Memory B cell (primary cell): ENCODE measurements at regions not wholly inside any gene's neighbourhood (a gene's known extent, or its start where the extent isn't known, plus 50 kb on each side); places are given as distances from the start of the nearest gene placed in this dataset.

ENCODE experiments used
- ATAC-seq: fragments of 150-1000 bp; cut with Tn5 transposase; 2 replicates; pipeline ENCODE4 v1.10.0; 2021; ENCODE audit warnings: low read depth, mild to moderate bottlenecking, moderate library complexity
- DNase-seq, 2 donors: peaks; one replicate each; pipeline ENCODE4 v3.0.0; 2022; ENCODE audit warnings: low spot score in 2 of 2
- H3K27ac Mint-ChIP-seq: one replicate; pipeline ENCODE4 v1.8.0; 2022; ENCODE audit warnings: mild to moderate bottlenecking, moderate library complexity, mixed read lengths
- H3K27me3 Mint-ChIP-seq: one replicate; pipeline ENCODE4 v1.8.0; 2022; ENCODE audit warnings: mixed read lengths
- H3K36me3 Mint-ChIP-seq: one replicate; pipeline ENCODE4 v1.8.0; 2022; ENCODE audit warnings: mild to moderate bottlenecking, mixed read lengths
- H3K4me1 Mint-ChIP-seq: one replicate; pipeline ENCODE4 v1.8.0; 2022; ENCODE audit warnings: mixed read lengths
- H3K4me3 Mint-ChIP-seq: one replicate; pipeline ENCODE4 v1.8.0; 2022; ENCODE audit warnings: mild to moderate bottlenecking, moderate library complexity, mixed read lengths
- H3K9me3 Mint-ChIP-seq: one replicate; pipeline ENCODE4 v1.8.0; 2022; ENCODE audit warnings: mixed read lengths

DNA sequence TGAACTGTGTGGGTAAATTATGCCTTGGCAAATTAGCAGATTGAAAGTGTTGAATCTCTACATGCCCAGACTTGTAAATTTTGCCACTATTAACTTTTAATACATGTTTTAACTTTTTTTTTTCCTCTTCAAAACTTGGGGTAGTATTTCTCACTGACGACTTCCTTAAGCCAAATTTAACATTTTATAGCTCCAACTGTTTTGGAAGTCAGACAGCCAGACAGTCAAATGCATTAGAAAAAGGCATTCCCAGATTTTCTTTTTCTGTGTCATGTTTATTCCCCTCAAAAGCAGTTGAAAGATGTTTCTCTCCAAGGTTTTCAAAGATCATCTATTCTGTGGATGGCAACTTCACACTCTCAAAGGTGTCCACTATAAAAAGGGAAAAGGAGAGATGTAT, 226.8 kb upstream of the FN1 start:
- no peak overlapping the region for H3K27ac Mint-ChIP-seq
- no peak for ATAC-seq
- H3K4me1 Mint-ChIP-seq = no peaks in the 10 kb centered on the region
- DNase-seq = no peak
- H3K27me3 Mint-ChIP-seq = peaks cover 9% of the 10 kb centered on the region
- H3K9me3 Mint-ChIP-seq = no peaks in the 10 kb centered on the region
- no peak overlapping the region for H3K4me3 Mint-ChIP-seq
- no peaks in the 10 kb centered on the region for H3K36me3 Mint-ChIP-seq

DNA sequence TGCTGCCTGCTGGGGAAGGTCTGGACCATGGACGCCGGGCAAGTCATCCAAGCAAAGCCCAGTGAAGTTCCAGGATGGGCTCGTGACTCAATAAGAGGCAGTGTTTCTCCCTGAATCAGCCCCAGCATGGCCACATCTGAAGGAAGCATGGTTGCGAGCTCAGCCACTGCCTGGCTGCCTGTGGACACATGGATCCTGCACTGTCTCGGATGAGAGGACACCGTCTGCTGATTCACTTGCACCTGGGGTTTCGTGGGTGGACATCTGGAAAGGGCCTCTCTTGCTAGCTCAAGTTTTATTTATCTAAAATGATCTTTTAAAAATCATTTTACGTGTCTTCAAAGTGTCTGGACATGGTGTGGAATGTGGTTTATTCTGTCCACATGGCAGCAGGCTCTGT, 224.8 kb upstream of the FN1 start:
- no peaks in the 10 kb centered on the region for H3K36me3 Mint-ChIP-seq
- no peaks in the 10 kb centered on the region for H3K9me3 Mint-ChIP-seq
- H3K27ac Mint-ChIP-seq = no peak overlapping the region
- H3K4me3 Mint-ChIP-seq = no peak overlapping the region
- DNase-seq (no peak), ATAC-seq (no peak)
- H3K27me3 Mint-ChIP-seq = peaks cover 7% of the 10 kb centered on the region
- H3K4me1 Mint-ChIP-seq = no peaks in the 10 kb centered on the region

DNA sequence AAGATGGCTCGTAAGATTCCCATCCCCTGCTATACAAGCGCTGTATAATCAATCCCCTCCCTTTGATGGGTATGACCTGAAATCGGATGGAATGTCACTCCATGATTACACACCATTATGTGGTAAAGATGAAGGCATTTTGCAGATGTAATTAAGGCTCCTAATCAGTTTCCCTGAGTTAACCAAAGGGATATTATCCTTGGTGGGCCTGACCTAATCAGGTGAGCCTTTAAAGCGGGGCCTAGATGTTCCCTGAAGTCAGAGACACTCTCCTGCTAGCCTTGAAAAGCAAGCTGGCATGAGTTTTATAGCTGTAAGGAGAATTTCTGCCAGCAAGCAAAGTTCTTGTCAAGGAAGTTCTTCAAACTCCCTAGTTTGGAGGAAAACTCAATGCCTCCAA, 223.8 kb upstream of the FN1 start:
- ATAC-seq = no peak
- Mint-ChIP-seq H3K27me3 (peaks cover 6% of the 10 kb centered on the region), H3K9me3 (no peaks in the 10 kb centered on the region), H3K4me3 (no peak overlapping the region), H3K4me1 (no peaks in the 10 kb centered on the region), H3K27ac (no peak overlapping the region), H3K36me3 (no peaks in the 10 kb centered on the region)
- DNase-seq = no peak

DNA sequence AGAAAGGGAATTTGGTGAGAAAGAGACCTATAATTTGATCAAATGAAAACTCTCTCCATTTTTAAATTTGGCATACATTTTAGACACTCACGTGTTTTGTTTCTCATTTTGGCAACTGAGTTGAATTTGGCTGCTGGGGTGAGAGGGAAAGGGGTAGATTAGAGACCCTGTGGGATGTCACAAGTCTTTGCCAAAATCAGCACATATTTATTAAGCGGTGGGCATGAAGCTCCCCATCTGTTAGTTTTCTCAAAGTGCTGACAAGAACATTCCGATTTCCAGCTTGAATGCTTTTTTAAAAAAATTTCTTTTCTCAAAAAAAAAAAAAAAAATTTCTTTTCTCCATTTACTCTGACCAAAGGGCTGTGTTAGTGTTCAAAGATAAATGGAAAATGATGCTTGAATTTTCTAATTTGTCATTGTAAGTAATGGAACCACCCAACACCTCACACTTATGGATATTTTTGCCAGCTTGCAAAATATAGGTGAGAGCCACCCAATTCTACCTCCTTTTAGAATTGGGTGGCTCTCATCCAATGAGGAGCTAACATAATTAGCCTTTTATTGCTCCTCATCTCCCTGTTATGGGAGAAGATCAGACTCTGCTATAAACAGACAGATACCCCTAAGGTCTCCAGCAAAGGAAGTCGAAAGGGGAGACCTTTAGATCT, 222.9 kb upstream of the FN1 start:
- Mint-ChIP-seq H3K4me1 (no peaks in the 10 kb centered on the region), H3K36me3 (no peaks in the 10 kb centered on the region), H3K9me3 (no peaks in the 10 kb centered on the region), H3K27ac (no peak overlapping the region), H3K27me3 (peaks cover 4% of the 10 kb centered on the region), H3K4me3 (no peak overlapping the region)
- ATAC-seq (no peak), DNase-seq (no peak)

DNA sequence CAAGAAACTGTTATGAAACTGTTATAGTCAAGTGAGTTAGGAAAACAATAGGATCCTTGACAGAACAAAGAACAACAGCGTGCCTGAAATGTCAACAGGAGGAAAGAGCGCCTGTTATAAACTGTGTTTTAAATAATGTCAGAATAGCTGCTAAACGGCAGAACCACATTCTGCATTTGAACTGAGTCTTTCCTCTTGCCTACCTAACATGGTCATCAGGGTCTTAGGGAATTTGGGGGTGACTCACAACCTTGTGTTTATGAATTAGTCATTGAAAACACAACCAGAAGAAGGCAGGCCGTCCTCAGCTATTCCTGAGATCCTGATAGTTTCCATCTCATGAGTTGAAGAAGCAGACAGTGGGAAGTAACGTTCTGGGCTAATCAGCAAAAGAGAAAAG, 222.0 kb upstream of the FN1 start:
- DNase-seq = no peak
- H3K36me3 Mint-ChIP-seq = no peaks in the 10 kb centered on the region
- H3K4me1 Mint-ChIP-seq = no peaks in the 10 kb centered on the region
- no peaks in the 10 kb centered on the region for H3K9me3 Mint-ChIP-seq
- peaks cover 2% of the 10 kb centered on the region for H3K27me3 Mint-ChIP-seq
- no peak overlapping the region for H3K4me3 Mint-ChIP-seq
- H3K27ac Mint-ChIP-seq = no peak overlapping the region
- ATAC-seq = no peak

DNA sequence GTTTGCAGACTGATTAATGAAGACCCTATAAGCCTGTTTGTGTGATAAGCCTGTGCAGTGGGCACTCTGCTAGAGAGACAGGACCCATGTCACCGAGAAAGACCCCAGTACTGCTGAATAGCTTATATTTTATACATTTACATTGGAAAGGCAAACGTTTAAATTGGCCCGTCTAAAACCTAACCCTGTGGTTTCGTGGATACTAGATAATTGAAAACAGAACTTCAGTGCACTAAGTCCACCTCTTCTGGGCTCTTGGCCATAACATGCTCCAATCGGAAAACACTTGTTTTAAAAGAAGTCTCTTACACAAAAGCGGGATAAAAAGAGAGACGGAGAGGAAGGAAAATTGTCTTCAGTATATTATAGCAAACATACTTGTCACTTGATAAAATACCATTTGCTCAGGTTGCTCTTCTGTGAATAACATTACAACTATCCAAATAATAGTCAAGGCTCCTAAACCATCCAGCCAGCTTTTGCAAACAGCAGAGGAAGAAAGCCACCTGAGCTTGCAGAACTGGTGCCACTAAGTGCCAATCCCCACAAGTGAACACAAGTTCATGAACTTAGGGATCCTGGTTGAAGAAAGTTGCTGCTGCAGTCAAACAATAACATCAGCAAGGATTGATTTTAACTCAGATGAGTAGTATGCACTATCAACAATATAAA, 218.4 kb upstream of the FN1 start:
- Mint-ChIP-seq H3K36me3 (no peaks in the 10 kb centered on the region), H3K4me1 (no peaks in the 10 kb centered on the region), H3K27ac (no peak overlapping the region), H3K27me3 (peaks cover 5% of the 10 kb centered on the region), H3K4me3 (no peak overlapping the region), H3K9me3 (peaks cover 1% of the 10 kb centered on the region)
- no peak for DNase-seq
- no peak for ATAC-seq

DNA sequence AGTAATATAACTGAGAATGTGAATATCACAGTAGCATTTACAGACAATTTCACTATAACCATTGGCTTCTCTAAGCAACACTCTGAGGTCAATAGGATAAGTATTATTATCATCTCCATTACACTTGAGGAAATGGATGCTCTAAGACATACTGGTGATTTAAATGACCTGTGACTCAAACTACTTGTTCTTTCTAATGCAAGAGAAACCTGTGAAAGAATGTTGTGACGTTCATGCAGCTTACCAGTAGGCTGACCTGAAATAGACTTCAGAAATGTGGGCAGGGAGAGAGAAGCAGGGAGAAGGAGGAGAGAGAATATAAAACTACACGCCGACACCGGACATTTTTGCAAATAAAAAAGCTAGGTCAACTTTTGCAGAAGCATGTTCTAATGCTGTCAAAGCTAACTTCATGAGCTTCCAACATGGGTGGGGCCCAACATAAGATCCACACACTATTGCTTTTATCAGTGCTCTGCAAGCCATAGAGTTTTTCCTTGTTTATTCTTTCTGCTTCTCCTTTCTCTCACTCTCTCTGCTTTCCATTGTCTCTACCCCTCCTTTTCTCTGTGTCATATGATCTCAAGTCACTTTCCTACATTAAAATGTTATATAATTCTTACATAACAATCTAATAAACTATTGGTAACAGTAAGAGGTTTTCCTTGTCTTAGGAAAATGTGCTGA, 217.6 kb upstream of the FN1 start:
- no peak for ATAC-seq
- DNase-seq = no peak
- Mint-ChIP-seq H3K4me1 (no peaks in the 10 kb centered on the region), H3K36me3 (no peaks in the 10 kb centered on the region), H3K9me3 (peaks cover 1% of the 10 kb centered on the region), H3K27me3 (peaks cover 5% of the 10 kb centered on the region), H3K4me3 (no peak overlapping the region), H3K27ac (no peak overlapping the region)

DNA sequence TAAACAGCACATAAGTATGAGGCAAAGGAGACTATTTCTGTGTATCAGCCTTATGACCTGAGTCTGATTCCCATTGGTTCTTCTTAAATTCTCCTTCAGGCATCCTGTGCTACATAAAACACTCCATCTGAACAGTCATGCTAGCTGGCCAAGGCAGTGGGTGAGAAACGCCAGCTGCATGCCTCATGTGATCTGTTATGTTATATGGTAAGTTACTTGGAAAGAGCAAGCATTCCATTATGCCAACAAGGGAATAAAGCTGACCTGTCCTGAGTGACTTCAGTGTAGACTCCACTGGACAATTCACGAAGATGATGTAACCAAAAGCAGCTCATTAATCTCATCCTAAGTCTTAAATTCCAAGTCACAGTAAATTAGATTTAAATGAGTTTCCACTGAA, 216.5 kb upstream of the FN1 start:
- Mint-ChIP-seq H3K4me3 (no peak overlapping the region), H3K36me3 (no peaks in the 10 kb centered on the region), H3K27me3 (peaks cover 5% of the 10 kb centered on the region), H3K9me3 (peaks cover 1% of the 10 kb centered on the region), H3K4me1 (no peaks in the 10 kb centered on the region), H3K27ac (no peak overlapping the region)
- DNase-seq (no peak), ATAC-seq (no peak)

DNA sequence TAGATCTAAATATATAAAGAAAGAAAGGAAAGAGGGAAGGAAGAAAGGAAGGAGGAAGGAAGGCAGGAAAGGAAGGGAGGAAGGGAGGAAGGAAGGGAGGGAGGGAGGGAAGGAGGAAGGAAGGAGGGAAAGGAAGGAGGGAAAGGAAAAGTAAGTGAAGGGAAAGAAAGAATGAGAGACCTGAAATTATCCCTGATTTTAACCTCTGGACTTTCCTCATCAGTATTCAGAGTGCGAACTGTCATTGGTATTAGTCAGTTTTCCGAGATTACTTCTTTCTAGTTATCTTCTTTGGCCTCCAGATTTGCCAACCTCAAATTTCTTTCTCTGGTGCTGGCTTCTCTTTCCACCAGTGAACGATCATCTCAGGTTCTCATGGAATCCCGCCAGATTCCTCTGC, 215.5 kb upstream of the FN1 start:
- DNase-seq = no peak
- peaks cover 5% of the 10 kb centered on the region for H3K27me3 Mint-ChIP-seq
- no peak overlapping the region for H3K27ac Mint-ChIP-seq
- H3K9me3 Mint-ChIP-seq = peaks cover 1% of the 10 kb centered on the region
- no peaks in the 10 kb centered on the region for H3K36me3 Mint-ChIP-seq
- no peak overlapping the region for H3K4me3 Mint-ChIP-seq
- ATAC-seq = no peak
- no peaks in the 10 kb centered on the region for H3K4me1 Mint-ChIP-seq

DNA sequence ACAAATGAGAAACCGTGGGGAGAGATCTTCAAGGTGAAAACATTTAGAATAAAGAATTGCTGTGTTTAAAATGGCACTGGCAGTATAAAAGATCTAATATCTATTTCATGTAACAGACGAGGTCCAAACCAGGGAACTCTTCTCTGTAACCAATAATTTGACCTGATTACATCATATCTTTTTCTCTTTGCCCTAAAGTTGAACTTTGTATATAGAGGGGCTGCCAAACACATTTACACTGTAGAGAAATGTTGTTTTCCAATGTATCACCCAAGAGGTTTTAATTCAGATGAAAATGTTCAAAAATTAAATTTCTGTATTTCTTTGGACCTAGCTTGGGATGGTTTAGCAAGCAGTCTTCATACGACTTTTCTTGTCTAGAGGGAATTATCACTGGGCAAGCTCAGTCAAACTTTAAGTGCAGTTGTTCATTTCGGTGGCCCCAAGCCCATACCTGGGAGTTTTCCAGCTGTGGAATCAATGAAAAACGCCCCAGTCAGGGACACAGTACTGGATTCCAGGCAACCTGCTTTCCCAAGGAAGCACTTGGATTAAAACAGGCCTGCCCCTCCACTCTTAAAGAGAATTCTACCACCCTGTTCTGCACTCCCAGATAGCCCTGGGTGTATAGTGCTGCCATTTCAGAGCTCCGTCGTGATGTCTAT, 208.5 kb upstream of the FN1 start:
- Mint-ChIP-seq H3K27ac (no peak overlapping the region), H3K4me3 (no peak overlapping the region), H3K36me3 (no peaks in the 10 kb centered on the region), H3K9me3 (peaks cover 1% of the 10 kb centered on the region), H3K27me3 (peaks cover 4% of the 10 kb centered on the region), H3K4me1 (no peaks in the 10 kb centered on the region)
- DNase-seq (no peak), ATAC-seq (no peak)

DNA sequence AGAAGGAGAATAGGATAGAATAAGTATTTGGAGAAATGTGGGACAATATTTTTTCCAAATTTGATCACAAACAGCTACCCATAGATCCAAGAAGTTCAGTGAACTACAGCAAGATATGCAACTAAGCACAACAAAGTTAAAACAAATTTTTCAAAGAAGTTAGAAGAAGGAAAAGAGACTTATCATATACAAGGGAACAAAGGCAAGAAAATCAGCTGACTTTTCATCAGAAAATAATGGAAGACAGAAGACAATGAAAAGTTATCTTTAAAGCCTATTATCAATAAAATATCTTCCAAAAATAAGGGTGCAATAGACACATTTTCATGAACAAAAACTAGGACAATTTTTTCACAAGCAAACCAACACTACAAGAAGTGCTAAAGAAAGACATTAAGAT, 202.8 kb upstream of the FN1 start:
- ATAC-seq (no peak), DNase-seq (no peak)
- H3K9me3 Mint-ChIP-seq = peaks cover 18% of the 10 kb centered on the region
- H3K4me1 Mint-ChIP-seq = no peaks in the 10 kb centered on the region
- no peaks in the 10 kb centered on the region for H3K36me3 Mint-ChIP-seq
- peaks cover 8% of the 10 kb centered on the region for H3K27me3 Mint-ChIP-seq
- no peak overlapping the region for H3K4me3 Mint-ChIP-seq
- H3K27ac Mint-ChIP-seq = no peak overlapping the region

DNA sequence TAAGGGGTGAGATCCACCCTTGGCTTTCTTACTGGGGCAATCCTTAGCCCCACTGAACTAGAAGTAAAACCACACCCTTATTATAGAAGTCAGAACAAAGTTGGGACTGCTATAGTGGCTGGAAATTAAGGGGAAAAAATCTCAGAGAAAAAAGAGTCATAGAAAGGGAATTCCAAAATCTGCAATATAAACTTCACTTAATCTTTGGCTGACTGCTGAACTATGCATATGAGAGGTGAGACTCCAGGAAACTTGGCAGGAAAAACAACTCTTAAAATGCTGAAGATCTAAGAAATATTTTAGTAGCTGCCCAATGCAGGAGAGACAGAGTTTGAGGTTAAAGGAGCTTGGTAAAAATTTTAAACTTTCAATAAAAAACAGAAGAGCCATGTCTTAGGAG, 201.8 kb upstream of the FN1 start:
- DNase-seq (no peak), ATAC-seq (no peak)
- peaks cover 4% of the 10 kb centered on the region for H3K36me3 Mint-ChIP-seq
- no peak overlapping the region for H3K27ac Mint-ChIP-seq
- peaks cover 8% of the 10 kb centered on the region for H3K27me3 Mint-ChIP-seq
- no peak overlapping the region for H3K4me3 Mint-ChIP-seq
- H3K9me3 Mint-ChIP-seq = peaks cover 25% of the 10 kb centered on the region
- H3K4me1 Mint-ChIP-seq = no peaks in the 10 kb centered on the region

DNA sequence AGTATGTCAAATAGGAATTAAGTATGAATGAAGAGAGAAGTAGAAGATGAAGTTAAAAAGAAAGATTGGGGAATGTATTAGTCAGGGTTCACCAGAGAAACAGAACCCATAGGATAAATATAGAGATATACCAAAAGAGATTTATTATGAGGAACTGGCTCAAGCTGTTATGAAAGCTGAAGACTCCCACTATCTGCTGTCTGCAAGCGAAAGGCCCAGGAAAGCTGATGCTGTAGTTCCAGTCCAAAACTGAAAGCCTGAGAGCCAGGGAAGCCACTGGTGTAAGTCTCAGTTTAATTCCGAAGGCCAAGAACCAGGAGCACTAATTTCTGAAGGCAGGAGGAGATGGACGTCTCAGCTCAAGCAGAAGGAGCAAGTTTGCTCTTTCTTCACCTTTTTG, 200.9 kb upstream of the FN1 start:
- ATAC-seq = no peak
- DNase-seq = no peak
- H3K36me3 Mint-ChIP-seq = peaks cover 4% of the 10 kb centered on the region

DNA sequence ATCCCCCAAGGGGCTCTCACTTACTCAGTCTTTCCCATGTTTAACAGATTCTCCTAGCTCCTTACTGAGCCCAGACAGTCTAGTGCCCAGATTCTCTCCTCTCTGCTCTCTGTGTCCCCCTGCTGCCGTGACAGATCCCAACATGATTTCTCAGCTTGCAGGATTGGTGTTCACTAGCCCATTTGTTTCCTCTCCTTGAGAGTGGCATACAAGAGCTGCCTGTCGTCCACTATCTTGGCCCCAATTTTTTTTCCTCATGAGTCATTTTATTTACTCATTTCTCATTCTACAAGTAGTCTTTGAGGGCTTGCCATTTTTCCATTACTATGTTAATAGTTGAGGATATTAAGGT, 199.9 kb upstream of the FN1 start:
- H3K9me3 Mint-ChIP-seq = peaks cover 29% of the 10 kb centered on the region
- no peaks in the 10 kb centered on the region for H3K4me1 Mint-ChIP-seq
- ATAC-seq = no peak
- peaks cover 4% of the 10 kb centered on the region for H3K27me3 Mint-ChIP-seq
- no peak for DNase-seq
- no peak overlapping the region for H3K27ac Mint-ChIP-seq
- H3K36me3 Mint-ChIP-seq = peaks cover 4% of the 10 kb centered on the region
- H3K4me3 Mint-ChIP-seq = no peak overlapping the region

More for the DNA sequence above, 200.9 kb upstream of the FN1 start:
- Mint-ChIP-seq H3K27ac (no peak overlapping the region), H3K4me1 (no peaks in the 10 kb centered on the region), H3K4me3 (no peak overlapping the region), H3K27me3 (peaks cover 8% of the 10 kb centered on the region), H3K9me3 (peaks cover 27% of the 10 kb centered on the region)
